ENCODE measurements at regions not wholly inside any gene's neighbourhood (a gene's known extent, or its start where the extent isn't known, plus 50 kb on each side); places are given as distances from the start of the nearest gene placed in this dataset.

GRCh38 chrX:139213241-139213709 lies 317.3 kb upstream of the F9 start:
- H3K4me3 ChIP-seq (ENCODE audit: low read depth, low read length): no peak overlapping the region
- no peak for TF ChIP-seq CTCF (IDR thresholded peaks at IDR 0.05; ENCODE audit: low read depth, low read length)

GRCh38 chrX:139211568-139212182 lies 318.9 kb upstream of the F9 start:
- H3K4me3 ChIP-seq (ENCODE audit: low read depth, low read length): no peak overlapping the region

GRCh38 chrX:139209342-139209741 lies 321.2 kb upstream of the F9 start:
- no peak for TF ChIP-seq CTCF (IDR thresholded peaks at IDR 0.05; ENCODE audit: low read depth, low read length)
- H3K4me3 ChIP-seq (ENCODE audit: low read depth, low read length): no peak overlapping the region

More at GRCh38 chrX:139211568-139212182, 318.9 kb upstream of the F9 start:
- TF ChIP-seq CTCF (IDR thresholded peaks at IDR 0.05; ENCODE audit: low read depth, low read length): no peak

GRCh38 chrX:139207655-139208054 lies 322.9 kb upstream of the F9 start:
- H3K4me3 ChIP-seq (ENCODE audit: low read depth, low read length): no peak overlapping the region

GRCh38 chrX:139206914-139207313 lies 323.6 kb upstream of the F9 start:
- H3K4me3 ChIP-seq (ENCODE audit: low read depth, low read length): no peak overlapping the region
- TF ChIP-seq CTCF (IDR thresholded peaks at IDR 0.05; ENCODE audit: low read depth, low read length): no peak

More at GRCh38 chrX:139207655-139208054, 322.9 kb upstream of the F9 start:
- TF ChIP-seq CTCF (IDR thresholded peaks at IDR 0.05; ENCODE audit: low read depth, low read length): no peak

GRCh38 chrX:139204898-139205667 lies 325.5 kb upstream of the F9 start:
- no peak for TF ChIP-seq CTCF (IDR thresholded peaks at IDR 0.05; ENCODE audit: low read depth, low read length)
- H3K4me3 ChIP-seq (ENCODE audit: low read depth, low read length): no peak overlapping the region

- TF ChIP-seq CTCF (IDR thresholded peaks at IDR 0.05; ENCODE audit: low read depth, low read length): no peak
- peak overlapping the region; percentile 35 for H3K4me3 ChIP-seq (ENCODE audit: low read depth, low read length)
Observed at GRCh38 chrX:139204571-139204897, 326.0 kb upstream of the F9 start.

Measured in WI38 (cell line).